ENCODE measurements at regions not wholly inside any gene's neighbourhood (a gene's known extent, or its start where the extent isn't known, plus 50 kb on each side); places are given as distances from the start of the nearest gene placed in this dataset.

DNA sequence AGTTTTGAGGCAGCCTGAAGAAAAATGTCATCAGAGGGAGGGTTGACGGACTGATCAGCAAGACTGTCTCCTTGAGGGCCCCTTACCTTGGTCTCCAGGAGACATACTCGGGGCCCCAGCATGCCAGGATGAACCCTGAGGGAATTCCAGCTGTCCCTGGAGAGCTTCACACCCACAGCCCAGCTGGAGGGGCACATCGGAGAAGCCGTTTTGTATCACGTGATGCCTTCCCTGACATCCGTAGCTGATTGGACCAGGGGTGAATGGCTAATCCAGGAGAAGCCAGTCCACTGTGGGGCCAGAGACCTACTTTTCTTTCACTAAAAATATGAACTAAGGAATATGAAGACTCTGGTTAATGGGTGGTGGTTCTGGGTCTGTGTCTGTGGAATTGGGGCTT, 86.0 kb upstream of the TP53I11 start:
- no peaks in the 10 kb centered on the region for H3K79me2 ChIP-seq (ENCODE audit: control insufficient read depth, low read length)
- no peaks in the 10 kb centered on the region for H4K20me1 ChIP-seq (ENCODE audit: control insufficient read depth, insufficient read depth, low read depth, low read length)
- no peaks in the 10 kb centered on the region for H3K27me3 ChIP-seq (ENCODE audit: control insufficient read depth, low read length)
- H3K27ac ChIP-seq (ENCODE audit: low read depth, low read length), result no peak overlapping the region
- H3K4me3 ChIP-seq (ENCODE audit: low read length), result no peak overlapping the region
- H3F3A ChIP-seq (ENCODE audit: control insufficient read depth, insufficient read depth), result peaks cover 3% of the 10 kb centered on the region
- TF ChIP-seq CTCF (IDR thresholded peaks at IDR 0.05; ENCODE audit: low read depth, low read length, poor library complexity, severe bottlenecking), result no peak
- TF ChIP-seq EZH2phosphoT487 (IDR thresholded peaks at IDR 0.05; ENCODE audit: borderline replicate concordance, low read length), result no peak
- H3K4me1 ChIP-seq (ENCODE audit: control insufficient read depth, low read length), result peaks cover 48% of the 10 kb centered on the region
- H3K9me3 ChIP-seq (ENCODE audit: control insufficient read depth, insufficient read depth, low read length), result peaks cover 9% of the 10 kb centered on the region
- no peaks in the 10 kb centered on the region for H3K36me3 ChIP-seq (ENCODE audit: control insufficient read depth, low read length)
- H3K4me2 ChIP-seq (ENCODE audit: low read length), result no peak overlapping the region
- H3K9me2 ChIP-seq (replicated peaks; ENCODE audit: control insufficient read depth, low read length), result no peaks in the 10 kb centered on the region

- H3K9me2 ChIP-seq (replicated peaks; ENCODE audit: control insufficient read depth, low read length), result no peaks in the 10 kb centered on the region
- no peak overlapping the region for H3K4me2 ChIP-seq (ENCODE audit: low read length)
- H3K4me1 ChIP-seq (ENCODE audit: control insufficient read depth, low read length), result peaks cover 40% of the 10 kb centered on the region
- no peak for TF ChIP-seq EZH2phosphoT487 (IDR thresholded peaks at IDR 0.05; ENCODE audit: borderline replicate concordance, low read length)
- no peak for TF ChIP-seq CTCF (IDR thresholded peaks at IDR 0.05; ENCODE audit: low read depth, low read length, poor library complexity, severe bottlenecking)
- no peaks in the 10 kb centered on the region for H3K27me3 ChIP-seq (ENCODE audit: control insufficient read depth, low read length)
- peaks cover 9% of the 10 kb centered on the region for H3K9me3 ChIP-seq (ENCODE audit: control insufficient read depth, insufficient read depth, low read length)
- H3K36me3 ChIP-seq (ENCODE audit: control insufficient read depth, low read length), result no peaks in the 10 kb centered on the region
- no peaks in the 10 kb centered on the region for H4K20me1 ChIP-seq (ENCODE audit: control insufficient read depth, insufficient read depth, low read depth, low read length)
- H3K27ac ChIP-seq (ENCODE audit: low read depth, low read length), result no peak overlapping the region
- H3K79me2 ChIP-seq (ENCODE audit: control insufficient read depth, low read length), result no peaks in the 10 kb centered on the region
- no peak overlapping the region for H3K4me3 ChIP-seq (ENCODE audit: low read length)
- no peaks in the 10 kb centered on the region for H3F3A ChIP-seq (ENCODE audit: control insufficient read depth, insufficient read depth)
These were observed 86.8 kb upstream of the TP53I11 start for GRCh38 chr11:45037434-45038005.

GRCh38 chr11:45038923-45039322, 88.2 kb upstream of the TP53I11 start:
- no peak overlapping the region for H3K4me3 ChIP-seq (ENCODE audit: low read length)
- H3K9me2 ChIP-seq (replicated peaks; ENCODE audit: control insufficient read depth, low read length), result no peaks in the 10 kb centered on the region
- no peaks in the 10 kb centered on the region for H4K20me1 ChIP-seq (ENCODE audit: control insufficient read depth, insufficient read depth, low read depth, low read length)
- H3K4me1 ChIP-seq (ENCODE audit: control insufficient read depth, low read length), result peaks cover 26% of the 10 kb centered on the region
- peaks cover 9% of the 10 kb centered on the region for H3K9me3 ChIP-seq (ENCODE audit: control insufficient read depth, insufficient read depth, low read length)
- H3K27me3 ChIP-seq (ENCODE audit: control insufficient read depth, low read length), result no peaks in the 10 kb centered on the region; the same call in 1 of the 2 replicates
- H3K4me2 ChIP-seq (ENCODE audit: low read length), result no peak overlapping the region
- TF ChIP-seq CTCF (IDR thresholded peaks at IDR 0.05; ENCODE audit: low read depth, low read length, poor library complexity, severe bottlenecking) (no peak), EZH2phosphoT487 (IDR thresholded peaks at IDR 0.05; ENCODE audit: borderline replicate concordance, low read length) (no peak)
- H3K36me3 ChIP-seq (ENCODE audit: control insufficient read depth, low read length), result no peaks in the 10 kb centered on the region
- H3K79me2 ChIP-seq (ENCODE audit: control insufficient read depth, low read length), result no peaks in the 10 kb centered on the region
- no peaks in the 10 kb centered on the region for H3F3A ChIP-seq (ENCODE audit: control insufficient read depth, insufficient read depth)
- H3K27ac ChIP-seq (ENCODE audit: low read depth, low read length), result no peak overlapping the region

Measured in DOHH2 (cell line).